GM18873 (cell line): ENCODE measurements at regions not wholly inside any gene's neighbourhood (a gene's known extent, or its start where the extent isn't known, plus 50 kb on each side); places are given as distances from the start of the nearest gene placed in this dataset.
"Not testable (repeated sequence)": the region's sequence is repeated elsewhere in the genome, so short reads cannot be mapped to it uniquely, and the experiment has no call there.

ENCODE experiments used
- ATAC-seq: cut with Tn5 transposase; IDR thresholded peaks from one replicate; pipeline ENCODE4 v1.9.1; 2021; ENCODE audit warnings: mild to moderate bottlenecking, moderate library complexity, moderate number of reproducible peaks; ENCODE audit not compliant: unreplicated experiment, low FRiP score

DNA sequence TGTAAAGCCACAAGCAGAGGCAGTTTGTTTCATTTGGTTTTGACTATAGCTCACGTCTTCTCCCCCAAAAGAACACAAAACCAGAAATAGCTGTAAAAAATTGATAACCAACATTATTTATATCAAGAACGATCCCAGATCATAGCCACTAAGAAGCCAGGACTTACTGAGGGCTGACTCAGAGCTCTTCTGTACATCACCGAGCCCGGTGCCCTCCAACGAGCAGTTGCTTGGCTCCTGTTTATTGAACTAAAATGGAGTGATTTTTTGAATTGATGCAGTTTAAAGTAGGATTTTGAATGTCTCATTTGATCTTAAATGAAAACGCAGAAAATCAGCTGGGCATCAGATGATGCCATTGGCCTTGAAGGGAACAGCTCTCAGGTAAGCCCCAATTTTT is 343.3 kb downstream of the INSIG2 start:
- ATAC-seq: no peak

DNA sequence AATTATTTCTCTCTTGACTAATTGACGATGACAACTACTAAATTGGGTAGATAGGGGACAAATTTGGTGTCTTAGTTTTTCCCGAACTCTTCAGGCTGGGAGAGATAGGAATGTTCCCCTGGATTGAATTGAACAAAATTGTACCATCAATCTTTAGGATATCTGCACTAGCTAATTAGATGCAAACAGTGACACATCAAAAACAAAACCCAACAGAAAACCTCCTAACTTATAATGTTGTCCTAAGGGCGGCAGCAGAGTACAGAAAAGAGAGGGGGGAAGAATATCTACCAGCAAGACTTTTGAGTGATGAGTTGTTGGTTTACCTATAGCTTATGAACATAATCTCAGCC is 342.9 kb downstream of the INSIG2 start:
- no peak for ATAC-seq

DNA sequence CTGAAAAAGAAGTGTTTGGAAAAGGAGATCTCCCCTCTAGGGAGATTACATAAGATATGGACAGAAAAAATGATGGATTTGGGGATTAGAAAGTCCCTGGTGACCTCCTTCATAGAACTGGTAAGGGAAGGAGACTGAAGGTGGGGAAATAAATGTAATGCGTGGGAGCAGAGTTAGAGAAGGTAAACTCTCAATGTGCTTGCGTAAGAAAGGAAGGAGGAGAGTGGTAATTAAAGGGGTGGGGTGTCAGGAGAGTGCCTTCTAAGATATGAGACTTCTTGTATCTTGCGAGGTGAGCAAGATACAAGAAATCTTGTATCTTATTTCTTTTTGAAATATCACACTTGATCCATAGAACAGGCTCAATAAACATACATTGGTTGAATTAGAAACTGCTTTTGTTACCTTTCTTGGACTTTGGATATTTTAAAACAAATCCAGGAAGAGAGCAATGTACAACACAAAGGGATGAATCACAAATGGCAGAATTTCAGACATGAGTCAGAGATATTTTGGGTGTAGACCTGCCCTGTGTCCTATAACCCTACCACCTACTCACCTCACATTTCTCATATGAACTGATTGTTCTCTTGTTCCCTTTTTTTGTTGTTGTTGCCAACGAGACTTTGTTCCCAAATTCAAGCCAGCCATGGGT is 342.4 kb downstream of the INSIG2 start:
- no peak for ATAC-seq

DNA sequence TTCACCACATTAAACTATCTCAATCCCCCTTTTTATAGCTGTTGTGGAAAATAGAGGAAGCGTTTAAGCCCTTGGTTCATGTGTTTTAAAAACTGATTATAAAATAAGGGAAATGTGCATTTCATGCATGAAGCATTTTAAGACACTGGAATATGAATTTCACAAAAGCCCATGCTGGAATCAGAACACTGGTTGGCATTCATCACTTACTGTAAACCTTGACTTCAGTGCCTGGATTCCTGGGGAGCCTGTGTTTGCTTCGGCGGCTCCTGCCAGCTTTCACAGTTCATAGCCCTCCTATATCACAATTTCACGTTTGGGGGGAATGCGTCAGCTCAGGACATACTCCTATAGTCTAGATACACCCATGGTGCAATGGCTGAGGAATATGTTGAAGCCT is 336.9 kb downstream of the INSIG2 start:
- no peak for ATAC-seq

DNA sequence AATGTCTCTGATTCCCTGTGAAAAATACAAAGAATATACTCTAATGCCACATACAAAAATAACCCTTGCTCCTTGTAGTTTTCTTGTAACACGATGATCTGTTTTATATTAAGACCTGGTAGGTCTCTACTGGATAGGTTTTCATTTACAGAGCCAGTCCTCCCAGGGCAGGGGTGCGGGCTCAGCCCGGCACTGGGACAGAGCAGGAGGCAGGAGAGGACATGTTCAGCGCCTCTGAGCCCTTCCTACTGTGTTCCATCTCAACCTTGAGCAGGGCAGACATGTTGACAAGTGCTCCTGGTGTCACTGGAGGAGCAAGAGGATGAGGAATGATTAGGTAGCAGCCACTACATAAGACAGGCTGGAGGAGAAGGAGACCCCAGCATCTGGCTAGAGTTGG is 335.5 kb downstream of the INSIG2 start:
- ATAC-seq: no peak

DNA sequence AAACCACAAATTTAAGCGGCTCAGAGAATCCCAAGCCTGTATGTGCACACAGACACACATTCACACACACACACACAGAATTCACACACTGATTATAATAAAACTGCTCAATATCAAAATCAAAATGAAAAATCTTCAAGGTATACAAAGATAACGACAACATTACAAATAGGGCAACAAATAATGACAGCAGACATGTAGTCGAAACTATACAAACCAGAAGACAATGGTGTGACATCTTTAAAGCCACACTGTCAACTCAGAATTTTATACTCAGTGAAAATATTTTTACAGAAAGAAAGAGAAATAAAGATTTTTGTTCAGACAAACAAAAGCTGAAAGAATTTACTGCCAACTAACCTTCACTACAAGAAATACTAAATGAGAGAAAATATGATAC is 333.4 kb downstream of the INSIG2 start:
- ATAC-seq: no peak

DNA sequence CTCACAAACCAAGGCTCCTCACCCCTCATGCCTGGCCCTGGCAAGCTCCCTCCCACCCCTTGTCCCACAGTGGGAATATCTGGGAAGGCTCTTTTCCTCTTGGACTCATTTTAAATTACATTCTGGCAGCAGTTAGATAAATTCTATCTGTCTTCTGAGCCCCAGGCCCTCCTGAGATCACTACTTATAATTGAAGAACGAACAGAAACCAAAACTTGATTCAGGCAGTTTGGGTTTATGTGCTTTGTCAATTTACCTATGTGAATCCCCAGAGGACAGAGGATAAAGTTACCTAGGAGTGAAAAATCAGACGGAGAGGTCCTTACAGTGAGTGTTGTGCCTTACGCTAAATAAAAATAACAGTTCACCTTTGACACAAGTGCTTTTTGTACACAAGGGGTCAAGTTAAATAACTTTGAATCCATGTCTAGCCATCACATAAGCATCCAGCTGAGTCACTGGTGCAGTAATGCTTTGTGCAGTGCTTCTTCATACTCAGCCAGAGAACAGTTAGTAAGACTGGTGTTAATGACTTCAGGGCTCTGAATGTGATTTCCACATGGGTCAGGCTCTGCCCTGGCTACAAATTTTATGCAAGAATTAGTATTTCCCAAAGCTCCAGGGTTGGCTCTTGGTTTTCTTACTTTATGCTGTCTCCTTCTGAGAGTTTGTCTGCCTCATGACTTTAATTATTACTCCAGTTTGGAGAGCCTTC is 329.3 kb downstream of the INSIG2 start:
- ATAC-seq: no peak

DNA sequence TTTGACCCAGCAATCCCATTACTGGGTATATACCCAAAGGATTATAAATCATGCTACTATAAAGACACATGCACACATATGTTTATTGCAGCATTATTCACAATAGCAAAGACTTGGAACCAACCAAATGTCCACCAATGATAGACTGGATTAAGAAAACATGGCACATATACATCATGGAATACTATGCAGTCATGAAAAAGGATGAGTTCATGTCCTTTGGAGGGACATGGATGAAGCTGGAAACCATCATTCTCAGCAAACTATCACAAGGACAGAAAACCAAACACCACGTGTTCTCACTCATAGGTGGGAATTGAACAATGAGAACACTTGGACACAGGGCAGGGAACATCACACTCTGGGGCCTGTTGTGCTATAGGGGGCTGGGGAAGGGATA is 326.9 kb downstream of the INSIG2 start:
- ATAC-seq: not testable (repeated sequence)

DNA sequence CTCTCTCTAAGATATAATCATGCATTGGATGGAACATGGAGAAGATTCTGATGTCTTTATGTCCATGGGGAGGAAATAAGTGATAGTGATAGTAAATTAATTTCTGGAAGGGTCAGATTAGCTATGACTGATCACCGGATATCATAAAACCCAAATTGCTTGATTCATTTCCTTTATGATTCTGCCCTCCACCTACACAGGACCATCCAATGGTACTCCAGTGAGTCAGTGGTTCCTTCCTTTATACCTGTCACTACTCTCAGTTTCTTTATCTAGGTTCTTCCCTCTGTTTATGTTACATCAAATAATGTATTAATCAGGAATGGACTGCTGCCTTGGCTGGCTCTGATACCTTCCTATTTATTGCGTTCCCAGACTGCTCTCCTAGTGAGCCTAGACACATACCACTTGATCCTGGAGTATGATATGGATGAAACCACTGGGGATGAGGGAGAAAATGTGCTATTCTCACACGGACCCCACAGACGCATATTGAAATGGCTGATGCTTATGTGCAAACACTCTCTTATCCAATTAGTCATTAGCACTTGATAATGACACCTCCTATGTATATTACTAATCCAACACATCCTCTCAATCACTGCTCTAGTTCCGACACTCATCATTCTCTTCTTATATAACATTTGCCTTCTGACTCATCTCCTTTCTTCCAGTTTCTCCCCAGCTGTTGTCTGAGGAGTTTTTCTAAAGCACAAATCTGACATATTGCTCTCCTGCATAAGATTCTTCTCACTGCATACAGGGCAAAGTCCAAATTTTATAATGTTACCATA is 315.6 kb downstream of the INSIG2 start:
- no peak for ATAC-seq

DNA sequence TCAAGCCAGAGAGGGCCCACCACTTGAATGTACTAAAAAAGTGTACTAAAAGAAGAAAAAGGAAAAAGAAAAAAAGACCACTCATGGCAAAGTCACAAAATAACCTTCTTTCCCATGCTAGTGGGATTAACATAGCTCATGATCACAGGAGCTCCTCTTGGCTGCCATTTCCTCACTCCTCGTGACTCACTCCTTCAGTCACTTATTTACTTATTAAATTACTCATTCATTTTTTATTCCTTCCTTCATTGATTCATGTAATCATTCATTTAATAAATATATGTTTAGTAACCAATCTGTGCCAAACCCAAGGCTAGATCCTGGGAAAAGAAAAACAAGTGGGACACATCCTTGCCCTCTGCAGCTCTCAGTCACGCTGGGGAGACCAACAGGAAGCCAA is 300.5 kb downstream of the INSIG2 start:
- no peak for ATAC-seq

DNA sequence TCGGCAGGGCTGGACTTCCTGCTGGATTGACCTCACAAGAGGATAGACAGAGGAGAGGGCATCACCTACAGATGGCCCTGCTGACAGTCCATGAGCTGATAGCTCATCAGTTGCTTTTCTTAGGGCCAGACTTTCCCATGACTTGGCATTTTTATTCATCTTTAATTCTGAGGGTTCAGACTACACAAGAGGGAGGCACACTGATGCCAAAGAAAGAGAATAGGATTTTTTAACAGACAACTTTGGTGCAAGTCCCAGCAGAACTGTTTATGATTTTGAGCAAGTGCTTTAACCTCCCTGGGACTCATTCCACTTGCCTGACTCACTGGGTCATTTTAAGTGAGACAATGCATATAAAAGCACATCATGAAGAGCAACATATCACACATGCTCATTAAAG is 299.2 kb downstream of the INSIG2 start:
- ATAC-seq: no peak

DNA sequence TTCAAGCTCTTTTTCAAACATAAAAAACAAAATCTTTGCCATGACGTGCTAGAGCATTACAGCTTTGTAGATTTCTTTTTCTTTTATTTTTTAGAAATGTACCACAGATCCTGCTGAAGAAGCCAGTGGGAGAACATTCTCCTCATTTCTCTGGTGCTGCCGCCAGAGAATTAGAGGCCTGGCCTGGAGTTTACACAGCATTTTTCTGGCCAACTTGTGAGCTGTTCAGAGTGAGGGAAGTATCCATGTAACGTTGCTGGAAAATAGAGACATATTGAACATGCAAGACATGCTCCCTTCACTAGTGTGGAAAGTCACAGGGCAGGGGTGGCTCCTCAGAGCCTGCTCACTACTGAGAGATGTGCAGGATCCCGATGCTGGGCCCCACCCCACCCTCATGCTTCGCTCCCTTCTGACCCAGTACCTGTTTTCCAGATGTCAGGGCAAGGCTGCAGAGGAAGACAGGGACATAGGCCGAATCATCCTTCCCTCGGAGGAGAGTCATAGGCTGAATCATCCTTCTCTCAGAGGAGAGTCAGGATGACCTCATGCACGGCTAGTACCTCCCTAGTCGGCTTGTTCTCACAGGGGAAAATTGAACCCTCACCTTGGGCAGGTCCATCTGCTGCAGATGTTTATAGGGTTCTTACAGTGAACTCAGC is 298.5 kb downstream of the INSIG2 start:
- ATAC-seq: no peak

DNA sequence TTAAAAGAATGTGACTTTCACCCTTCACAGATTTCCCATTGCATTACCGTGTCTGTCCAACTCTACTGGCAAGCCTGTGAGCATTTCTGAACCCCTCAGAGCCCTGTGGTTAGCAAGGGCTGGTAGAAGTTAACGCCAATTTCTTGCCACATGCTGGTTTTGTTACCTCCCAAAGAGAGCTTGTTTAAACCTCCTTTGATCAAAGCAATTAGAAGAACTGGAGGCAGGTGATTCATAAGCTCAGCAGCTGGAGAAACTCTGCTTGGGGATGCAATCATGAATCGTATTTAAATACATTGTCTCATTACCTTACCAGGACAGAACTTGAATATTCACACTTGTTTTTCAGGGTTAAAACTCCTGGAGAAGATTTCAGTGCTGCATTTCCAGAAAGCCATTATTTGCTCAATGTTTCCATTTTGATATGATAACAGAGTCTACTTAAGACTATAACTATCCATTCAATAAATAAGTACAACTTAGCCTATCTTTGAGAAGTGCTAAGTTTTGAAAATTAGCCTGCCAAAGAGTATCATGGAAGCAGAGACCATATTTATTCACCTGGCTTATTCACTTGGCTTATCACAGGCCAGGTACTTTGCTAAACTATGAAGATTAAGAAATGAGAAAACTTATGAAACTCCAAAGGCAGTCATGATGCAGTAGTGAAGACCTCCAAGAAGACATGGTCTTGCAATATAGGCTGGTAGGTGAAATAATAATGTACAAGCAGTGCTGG is 292.8 kb downstream of the INSIG2 start:
- no peak for ATAC-seq

DNA sequence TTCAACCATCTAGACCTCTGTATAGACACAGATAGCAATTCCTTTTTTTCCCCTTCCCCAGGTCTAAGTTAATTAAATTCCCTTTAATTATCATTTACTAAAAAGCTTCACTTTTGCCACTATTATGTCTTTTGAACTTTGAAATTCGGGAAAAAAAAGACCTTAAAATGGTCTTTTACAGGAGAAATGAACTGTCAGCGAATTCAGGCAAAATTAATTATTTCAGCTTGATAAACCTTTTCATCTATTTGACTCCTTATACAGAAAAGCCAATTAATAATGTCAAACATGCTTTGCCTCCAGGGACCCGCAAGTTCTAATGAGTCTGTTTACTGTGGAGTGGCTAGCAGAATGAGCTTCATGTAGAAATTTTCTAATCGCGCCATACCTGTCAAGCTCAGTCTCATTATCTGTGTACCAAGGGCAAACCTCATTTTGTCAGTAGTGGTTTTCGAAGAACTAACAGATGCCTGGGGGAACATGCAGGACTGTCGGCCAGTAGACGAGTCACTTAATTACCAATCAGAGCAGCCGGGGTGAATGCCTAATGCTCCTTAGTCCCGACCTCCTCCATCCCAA is 287.7 kb downstream of the INSIG2 start:
- no peak for ATAC-seq

DNA sequence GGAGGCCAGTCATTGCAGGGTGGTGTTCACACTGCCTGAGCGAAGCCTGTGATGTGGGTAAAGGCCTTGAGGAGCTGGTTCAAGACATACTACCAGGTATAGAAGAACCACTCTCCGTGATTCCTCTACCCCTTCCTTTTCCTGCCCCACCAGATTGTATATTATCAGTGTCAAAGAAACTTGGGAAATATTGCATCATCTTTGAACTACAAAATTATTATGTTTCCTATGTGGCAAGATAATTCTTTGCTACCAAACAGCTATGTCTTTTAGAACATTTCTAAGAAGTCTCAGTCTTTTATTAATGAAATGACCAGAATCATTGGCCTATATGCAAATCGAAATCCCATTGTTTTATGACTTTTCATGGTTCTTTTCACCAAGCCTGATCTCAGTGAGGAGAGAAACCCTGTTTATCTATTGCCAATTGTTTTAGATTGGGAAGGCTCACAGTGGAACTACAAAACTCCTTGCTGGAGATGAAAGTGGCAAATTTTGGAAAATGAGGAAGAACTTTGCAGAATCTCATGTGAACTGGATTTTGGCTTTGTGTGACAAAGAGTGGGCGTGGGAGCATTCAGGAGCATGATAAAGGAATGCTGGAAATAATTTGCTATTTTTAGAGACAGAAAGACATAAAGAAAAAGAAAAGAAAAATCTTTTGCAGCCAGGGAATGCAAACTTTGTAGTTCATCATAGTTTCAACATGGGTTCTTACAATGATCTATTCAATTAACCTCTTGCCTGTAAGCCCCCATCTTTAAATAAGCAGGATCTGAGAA is 286.9 kb downstream of the INSIG2 start:
- no peak for ATAC-seq

DNA sequence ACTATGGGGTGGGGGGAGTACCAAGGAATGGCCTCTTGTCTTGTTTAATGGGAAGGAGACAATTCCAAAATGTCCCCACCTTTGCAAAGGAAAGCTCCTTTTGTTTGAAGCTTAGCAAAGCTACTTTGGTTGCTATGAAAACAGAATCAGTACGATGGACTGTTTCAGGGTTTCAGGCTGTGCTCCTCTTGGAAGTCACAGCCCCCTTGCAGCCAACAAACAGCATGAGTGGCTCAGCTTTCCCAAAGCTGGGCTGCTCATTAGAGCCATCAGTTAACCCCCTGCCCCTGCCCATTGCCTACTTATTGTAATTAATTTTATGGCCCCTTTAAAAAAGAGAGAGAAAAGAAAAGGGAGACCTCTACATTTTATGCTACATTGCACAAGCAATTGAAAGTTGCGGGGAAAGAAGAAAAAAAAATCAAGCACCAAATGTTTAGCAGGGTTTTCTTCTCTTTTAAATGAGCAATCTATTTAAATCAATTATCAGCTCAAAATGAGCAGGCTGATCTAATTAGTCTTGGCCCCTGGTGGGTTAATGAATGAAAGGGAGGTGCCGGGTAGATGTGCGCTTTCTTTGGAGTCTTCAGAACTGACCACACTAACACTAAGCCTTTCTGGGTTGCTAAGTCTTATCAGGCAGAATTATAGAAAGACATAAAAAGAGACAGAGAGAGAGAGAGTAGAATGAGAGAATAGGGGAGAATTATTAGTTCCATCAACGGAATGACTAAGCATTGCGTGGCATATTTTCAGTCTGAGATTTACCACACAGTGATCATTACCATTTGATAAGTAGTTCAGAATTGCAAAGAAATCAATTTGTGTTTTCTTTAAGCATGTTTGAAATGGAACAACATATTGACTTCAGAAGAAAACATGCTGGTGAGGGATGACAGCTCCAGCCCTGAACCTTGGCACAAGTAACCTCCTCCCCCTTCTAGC is 284.9 kb downstream of the INSIG2 start:
- ATAC-seq: no peak

DNA sequence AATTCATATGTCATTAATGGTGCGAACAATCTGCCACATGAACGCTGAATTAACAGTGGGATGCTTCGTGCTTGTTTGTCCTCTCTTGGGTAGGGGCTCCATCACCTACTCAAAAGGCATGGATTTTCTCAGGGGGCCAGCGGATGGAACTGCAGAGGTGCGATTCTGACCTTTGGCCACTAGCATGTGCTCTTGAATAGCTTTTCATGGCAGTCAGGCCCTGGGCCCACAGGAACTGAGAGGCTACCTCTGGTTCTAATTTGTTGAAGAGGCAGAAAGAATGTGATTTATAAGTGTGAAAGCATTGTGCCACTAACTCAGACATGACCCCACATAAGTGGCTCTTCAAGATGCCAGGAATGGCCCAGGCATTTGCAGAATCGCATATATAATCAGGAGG is 283.2 kb downstream of the INSIG2 start:
- peak; percentile 49 for ATAC-seq

DNA sequence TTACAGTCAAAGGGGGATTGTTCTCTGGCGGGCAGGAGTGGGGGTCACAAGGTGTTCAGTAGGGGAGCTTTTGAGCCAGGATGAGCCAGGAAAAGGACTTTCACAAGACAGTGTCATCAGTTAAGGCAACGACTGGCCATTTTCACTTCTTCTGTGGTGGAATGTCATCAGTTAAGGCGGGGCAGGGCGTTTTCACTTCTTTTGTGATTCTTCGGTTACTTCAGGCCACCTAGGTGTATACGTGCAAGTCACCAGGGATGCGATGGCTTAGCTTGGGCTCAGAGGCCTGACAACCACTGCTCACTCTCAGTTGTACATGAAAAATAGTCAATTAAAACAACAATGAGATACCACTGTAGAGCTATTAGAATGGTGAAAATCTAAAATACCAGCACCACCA is 281.2 kb downstream of the INSIG2 start:
- ATAC-seq: not testable (repeated sequence)
